Fibroblast of gingiva (primary cell): ENCODE measurements at regions not wholly inside any gene's neighbourhood (a gene's known extent, or its start where the extent isn't known, plus 50 kb on each side); places are given as distances from the start of the nearest gene placed in this dataset.
"Not testable (repeated sequence)": the region's sequence is repeated elsewhere in the genome, so short reads cannot be mapped to it uniquely, and the experiment has no call there.

Source experiments
- DNase-seq: peaks from one replicate; pipeline ENCODE4 v3.0.0-alpha.2; 2011; ENCODE audit warnings: low read depth

- DNase-seq, result not testable (repeated sequence)
Observed at GRCh38 chr15:84360902-84361301, 125.3 kb downstream of the GOLGA6L4 start.

- not testable (repeated sequence) for DNase-seq
Observed at GRCh38 chr15:84384421-84384820, 148.8 kb downstream of the GOLGA6L4 start.

GRCh38 chr15:84387086-84387485 is 151.5 kb downstream of the GOLGA6L4 start:
- DNase-seq, result no peak

- not testable (repeated sequence) for DNase-seq
Observed at GRCh38 chr15:84388201-84388600, 152.6 kb downstream of the GOLGA6L4 start.

DNA sequence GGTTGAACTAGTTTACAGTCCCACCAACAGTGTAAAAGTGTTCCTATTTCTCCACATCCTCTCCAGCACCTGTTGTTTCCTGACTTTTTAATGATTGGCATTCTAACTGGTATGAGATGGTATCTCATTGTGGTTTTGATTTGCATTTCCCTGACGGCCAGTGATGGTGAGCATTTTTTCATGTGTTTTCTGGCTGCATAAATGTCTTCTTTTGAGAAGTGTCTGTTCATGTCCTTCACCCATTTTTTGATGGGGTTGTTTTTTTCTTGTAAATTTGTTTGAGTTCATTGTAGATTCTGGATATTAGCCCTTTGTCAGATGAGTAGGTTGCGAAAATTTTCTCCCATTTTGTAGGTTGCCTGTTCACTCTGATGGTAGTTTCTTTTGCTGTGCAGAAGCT is 153.1 kb downstream of the GOLGA6L4 start:
- not testable (repeated sequence) for DNase-seq

DNA sequence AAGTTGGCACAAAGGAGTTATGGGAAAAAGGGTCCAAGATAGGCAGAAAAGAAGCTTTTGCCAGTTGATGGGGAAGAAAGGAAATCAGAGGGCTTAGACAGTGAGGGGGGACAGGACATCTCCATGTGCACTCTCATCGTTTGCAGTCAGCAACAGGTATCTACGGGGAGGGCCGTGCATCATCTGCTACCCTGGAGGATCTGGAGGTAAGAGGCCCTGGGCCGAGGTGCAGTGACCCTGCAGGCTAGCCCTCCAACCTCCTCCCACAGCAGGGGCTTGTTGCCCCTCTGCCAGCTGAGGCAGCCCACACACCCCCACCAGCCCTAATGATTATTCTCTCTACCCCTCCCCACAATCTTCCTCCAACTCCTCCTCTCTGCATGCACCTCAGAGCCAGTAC is 154.8 kb downstream of the GOLGA6L4 start:
- not testable (repeated sequence) for DNase-seq

DNA sequence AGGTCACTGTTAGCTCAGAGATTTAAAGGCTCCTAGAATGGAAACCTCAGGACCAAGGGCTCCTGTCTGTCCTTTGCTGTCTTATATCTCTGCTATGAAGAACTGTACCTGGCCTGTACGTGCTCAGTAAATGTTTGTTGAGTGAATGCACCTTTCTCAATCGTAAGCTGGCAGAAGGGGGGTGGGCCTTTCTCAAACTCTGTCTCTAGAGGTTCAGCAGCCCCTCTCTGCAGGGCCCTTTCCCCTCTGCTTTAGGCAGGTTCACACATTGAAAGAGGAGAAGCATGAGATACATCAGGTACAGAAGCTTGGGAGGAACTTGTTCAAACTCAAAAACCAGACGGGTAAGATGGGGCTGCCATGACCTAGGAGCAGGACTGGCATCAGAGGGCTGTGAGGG is 155.6 kb downstream of the GOLGA6L4 start:
- DNase-seq, result no peak

DNA sequence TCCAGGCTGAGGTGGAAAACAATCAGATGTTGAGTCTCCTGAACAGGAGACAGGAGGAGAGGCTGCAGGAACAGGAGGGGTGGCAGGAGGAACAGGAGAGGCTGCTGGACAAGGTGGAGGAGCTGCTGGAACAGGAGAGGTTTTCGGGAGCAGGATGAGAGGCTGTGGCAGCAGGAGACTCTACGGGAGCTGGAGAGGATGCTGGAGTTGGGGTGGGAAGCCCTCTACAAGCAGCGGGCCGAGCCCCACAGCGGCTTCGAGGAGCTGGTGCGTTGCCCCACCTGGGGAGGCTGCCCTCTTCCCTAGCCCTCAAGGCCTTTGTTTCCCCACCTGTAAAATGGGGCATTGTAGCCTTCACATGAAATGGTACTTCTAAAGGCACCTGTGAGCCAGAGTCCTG is 156.4 kb downstream of the GOLGA6L4 start:
- not testable (repeated sequence) for DNase-seq

- not testable (repeated sequence) for DNase-seq
Observed at GRCh38 chr15:84393386-84393936, 157.9 kb downstream of the GOLGA6L4 start.

DNA sequence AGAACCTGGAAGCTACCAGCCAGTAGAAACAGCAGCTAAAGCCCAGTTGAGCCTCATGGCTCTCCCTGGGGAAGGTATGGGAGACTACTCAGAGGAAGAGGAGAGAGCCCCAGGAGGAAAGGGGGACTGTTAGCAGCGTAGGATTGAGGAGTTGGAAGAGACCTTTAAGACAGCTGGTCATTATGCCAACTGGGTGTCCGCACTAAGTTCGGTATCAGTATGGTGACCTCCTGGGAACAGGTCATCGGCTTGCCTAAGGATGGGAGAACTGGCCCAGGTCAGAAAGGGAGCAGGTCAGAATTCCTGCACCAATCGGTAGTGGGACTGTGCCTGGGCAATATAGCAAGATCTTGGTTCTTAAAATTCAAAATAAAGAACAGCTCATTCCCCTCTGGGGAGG is 158.4 kb downstream of the GOLGA6L4 start:
- not testable (repeated sequence) for DNase-seq

DNA sequence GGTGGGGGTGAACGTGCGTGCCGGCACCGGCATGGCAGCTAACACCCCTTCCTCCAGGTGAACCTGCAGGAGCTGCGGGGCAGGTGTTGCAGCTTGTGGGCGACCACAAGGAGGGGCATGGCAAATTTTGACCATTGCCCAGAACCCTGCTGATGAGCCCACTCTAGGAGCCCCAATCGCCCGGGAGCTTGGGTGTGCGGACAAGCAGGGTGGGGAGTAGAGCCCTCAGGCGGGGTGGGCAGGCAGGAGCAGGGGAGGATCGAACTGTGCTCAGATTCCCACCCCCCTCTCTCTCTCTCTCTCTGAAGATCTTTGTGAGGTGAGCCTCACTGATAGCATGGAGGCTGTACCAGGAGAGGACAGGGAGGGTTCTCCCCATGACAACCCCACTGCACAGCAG is 159.8 kb downstream of the GOLGA6L4 start:
- not testable (repeated sequence) for DNase-seq

GRCh38 chr15:84395881-84396280 is 160.3 kb downstream of the GOLGA6L4 start:
- not testable (repeated sequence) for DNase-seq

DNA sequence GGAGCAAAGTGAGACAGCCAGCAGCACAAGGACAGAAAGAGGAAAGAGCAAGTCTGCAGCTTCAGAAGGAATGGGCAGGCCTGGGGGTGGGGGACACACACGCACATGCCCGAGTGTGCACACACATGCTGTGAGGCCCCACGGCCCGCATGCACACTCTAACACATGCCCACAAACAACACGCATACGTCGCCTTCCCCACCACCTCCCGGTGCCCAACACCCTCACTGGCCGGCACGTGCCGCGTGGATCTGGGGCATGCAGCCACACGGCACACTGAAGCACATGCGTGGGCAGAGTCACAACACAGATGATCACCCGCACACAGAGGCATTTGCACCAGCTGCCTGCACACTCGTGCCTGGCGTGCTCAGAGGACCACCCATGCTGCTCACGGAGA is 161.5 kb downstream of the GOLGA6L4 start:
- DNase-seq, result not testable (repeated sequence)

GRCh38 chr15:84398087-84398486 is 162.5 kb downstream of the GOLGA6L4 start:
- DNase-seq, result not testable (repeated sequence)

DNA sequence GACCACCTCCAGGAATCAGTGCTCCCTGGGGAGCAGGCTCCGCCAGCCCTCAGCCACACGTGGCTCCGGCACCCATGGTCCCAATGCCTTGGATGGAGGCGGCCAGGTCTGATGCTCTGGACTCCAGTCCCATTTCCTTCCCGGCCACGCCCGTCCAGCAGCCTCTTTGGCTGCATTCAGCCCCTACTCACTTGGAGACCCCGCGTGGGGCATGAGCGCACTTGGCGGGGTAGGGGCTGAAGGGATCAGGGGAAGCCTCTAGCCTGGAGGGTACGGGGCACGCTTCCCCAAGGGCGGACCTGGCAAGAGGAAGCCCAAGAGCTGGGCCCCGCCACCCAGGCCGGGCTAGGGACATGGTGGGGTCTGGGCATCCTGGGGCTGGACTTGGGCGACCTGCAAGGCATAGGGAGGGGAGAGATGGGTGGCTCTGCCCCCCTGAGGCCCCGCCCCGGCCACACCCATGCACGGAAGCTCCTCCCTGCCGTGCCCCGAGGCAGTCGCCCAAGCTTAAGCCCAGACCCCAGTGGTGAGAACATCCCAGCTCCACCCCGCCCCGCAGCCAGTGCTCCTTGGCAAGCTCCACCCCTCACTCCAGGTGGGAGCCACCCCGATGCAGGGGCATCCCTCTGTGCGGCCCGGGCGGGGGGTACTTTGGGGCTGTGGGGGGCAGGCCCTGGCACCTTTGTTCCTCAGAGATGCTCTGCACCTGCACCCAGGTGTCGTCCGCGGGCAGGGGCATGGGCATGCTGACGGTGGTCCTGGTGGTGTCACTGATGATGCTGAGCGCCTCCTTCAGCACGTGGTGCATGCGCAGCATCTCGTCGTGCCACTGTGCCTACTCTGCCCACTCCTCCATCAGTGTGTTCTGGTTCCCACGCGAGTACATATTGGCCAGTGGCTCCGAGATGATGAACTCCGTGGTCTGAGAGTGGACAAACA is 163.5 kb downstream of the GOLGA6L4 start:
- no peak for DNase-seq

DNA sequence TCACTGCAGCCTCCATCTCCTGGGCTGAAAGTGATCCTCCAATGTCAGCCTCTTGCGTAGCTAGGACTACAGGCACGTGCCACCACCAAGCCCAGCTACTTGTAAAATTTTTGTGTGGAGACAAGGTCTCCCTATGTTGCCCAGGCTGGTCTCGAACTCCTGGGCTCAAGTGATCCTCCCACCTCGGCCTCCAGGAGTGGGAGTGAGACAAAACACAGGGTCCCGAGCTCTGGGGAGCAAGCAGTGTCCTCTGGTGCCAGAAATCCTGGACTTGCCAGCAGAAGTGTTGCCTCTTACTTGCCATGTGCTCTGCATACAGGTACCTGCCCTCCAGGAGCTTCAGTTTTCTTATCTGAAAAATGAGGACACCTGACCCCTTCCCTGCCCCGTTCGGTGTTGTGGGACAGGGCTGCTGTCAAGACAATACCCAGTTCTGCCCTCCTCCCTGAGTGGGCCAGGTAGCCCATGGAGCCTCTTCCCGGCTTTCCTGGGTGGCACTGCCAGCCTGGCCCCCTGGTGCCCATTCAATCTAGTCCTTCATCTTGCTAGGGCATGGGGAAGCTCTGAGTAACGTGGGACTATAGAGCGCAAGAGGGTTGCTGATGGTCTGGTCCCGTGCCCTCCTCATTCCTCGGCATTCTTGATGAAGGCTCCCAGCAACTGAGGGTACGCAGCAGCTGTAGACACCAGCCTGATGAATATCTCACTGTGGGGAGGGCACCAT is 164.6 kb downstream of the GOLGA6L4 start:
- no peak for DNase-seq

GRCh38 chr15:84400820-84401219 is 165.2 kb downstream of the GOLGA6L4 start:
- DNase-seq, result no peak

GRCh38 chr15:84401461-84401860 is 165.9 kb downstream of the GOLGA6L4 start:
- DNase-seq, result not testable (repeated sequence)

DNA sequence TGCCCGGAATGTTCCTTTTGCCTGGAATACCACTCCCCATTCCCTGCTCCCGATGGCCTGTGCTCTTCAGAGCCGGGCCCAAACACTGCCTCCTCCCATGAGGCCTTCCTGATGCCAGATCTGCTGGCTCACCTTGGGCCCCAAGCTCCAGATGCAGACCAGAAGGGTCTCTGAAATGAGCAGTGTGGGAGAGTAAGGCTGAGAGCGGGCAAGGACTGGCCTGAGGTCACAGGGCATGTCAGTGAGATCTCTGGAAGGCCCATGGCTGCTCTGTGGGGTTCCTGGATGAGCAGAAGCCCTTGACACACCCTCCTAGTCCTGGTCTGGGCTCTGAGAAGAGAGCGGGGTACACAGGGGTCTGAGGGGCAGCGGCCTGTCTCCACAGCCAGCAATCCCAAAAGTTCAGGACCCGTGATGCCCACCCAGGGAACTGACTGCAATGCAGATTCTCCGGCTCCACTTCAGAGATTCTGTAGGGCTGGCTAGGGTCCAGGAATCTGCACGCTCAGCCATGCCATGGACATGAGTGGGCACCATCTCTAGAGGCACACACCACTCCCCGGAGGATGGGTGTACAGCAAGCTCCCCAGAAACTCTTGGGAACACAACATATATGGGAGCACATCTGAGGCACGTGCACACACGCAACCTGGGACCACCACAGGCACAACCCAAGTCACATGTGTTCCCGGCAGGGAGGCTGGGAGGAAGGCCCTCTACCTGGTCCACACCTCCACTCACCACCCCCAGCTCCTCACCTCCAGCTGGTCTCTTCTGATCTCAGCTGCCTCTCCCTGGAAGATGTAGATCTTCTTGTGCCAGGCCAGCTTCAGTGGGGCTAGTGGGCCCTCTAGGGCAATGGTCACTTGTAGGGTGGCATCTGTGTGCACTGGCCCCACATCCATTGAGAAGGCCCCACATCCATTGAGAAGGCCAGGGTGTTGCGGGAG is 166.6 kb downstream of the GOLGA6L4 start:
- not testable (repeated sequence) for DNase-seq

- DNase-seq, result no peak
Observed at GRCh38 chr15:84402856-84403608, 167.5 kb downstream of the GOLGA6L4 start.

DNA sequence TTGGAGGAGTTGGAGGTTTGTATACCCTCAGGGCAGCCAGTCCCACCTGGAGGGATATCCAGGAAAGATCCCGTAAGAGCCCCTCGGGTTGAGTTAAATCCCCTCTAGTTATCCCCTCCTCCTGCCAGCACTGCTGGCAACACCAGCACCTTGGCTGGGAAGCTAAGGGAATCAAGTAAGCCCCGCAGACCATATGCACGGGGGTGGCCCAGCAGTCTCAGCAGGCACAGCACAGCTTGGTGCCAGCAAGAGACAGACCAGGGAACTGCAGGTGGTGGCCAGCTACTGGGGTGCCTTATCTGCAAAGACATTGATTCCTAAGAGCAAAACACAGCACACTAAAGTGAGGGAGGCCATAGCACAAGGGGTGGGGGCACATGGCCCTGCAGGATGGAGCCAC is 173.8 kb downstream of the GOLGA6L4 start:
- DNase-seq, result not testable (repeated sequence)
